Ishikawa (cell line): ENCODE measurements at regions not wholly inside any gene's neighbourhood (a gene's known extent, or its start where the extent isn't known, plus 50 kb on each side); places are given as distances from the start of the nearest gene placed in this dataset.

ENCODE experiments used
- CEBPB ChIP-seq: IDR thresholded peaks from 2 replicates; pipeline ENCODE4 v1.6.1; 2012
- EP300 ChIP-seq: IDR thresholded peaks from 2 replicates; pipeline ENCODE4 v1.6.1; 2012; ENCODE audit warnings: borderline replicate concordance
- NFIC ChIP-seq: IDR thresholded peaks from 2 replicates; pipeline ENCODE4 v1.6.1; 2012
- RAD21 ChIP-seq: IDR thresholded peaks from 2 replicates; pipeline ENCODE4 v1.6.1; 2012; ENCODE audit warnings: low read depth
- TAF1 ChIP-seq: IDR thresholded peaks from 2 replicates; pipeline ENCODE4 v1.6.1; 2012; ENCODE audit warnings: low read depth, mild to moderate bottlenecking
- YY1 ChIP-seq: IDR thresholded peaks from 2 replicates; pipeline ENCODE4 v1.6.1; 2012; ENCODE audit warnings: low read depth
- ZBTB7A ChIP-seq: IDR thresholded peaks from 2 replicates; pipeline ENCODE4 v1.6.1; 2012; ENCODE audit warnings: low read depth
- TF ChIP-seq, protein P1 (sequence below): IDR thresholded peaks from 2 replicates; pipeline ENCODE4 v1.6.1; 2012
- TF ChIP-seq, protein P2 (sequence below): IDR thresholded peaks from 2 replicates; pipeline ENCODE4 v1.6.1; 2012; ENCODE audit warnings: low read depth, mild to moderate bottlenecking

GRCh38 chr4:141406237-141406636, 185.5 kb downstream of the ZNF330 start:
- TF ChIP-seq YY1: no peak
- TF ChIP-seq CEBPB: no peak
- TF ChIP-seq RAD21: no peak
- no peak for TF ChIP-seq NFIC
- TF ChIP-seq EP300: no peak
- TF ChIP-seq TAF1: no peak
- no peak for TF ChIP-seq ZBTB7A
- TF ChIP-seq, protein P1, sequence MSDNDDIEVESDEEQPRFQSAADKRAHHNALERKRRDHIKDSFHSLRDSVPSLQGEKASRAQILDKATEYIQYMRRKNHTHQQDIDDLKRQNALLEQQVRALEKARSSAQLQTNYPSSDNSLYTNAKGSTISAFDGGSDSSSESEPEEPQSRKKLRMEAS: no peak
- TF ChIP-seq, protein P2, sequence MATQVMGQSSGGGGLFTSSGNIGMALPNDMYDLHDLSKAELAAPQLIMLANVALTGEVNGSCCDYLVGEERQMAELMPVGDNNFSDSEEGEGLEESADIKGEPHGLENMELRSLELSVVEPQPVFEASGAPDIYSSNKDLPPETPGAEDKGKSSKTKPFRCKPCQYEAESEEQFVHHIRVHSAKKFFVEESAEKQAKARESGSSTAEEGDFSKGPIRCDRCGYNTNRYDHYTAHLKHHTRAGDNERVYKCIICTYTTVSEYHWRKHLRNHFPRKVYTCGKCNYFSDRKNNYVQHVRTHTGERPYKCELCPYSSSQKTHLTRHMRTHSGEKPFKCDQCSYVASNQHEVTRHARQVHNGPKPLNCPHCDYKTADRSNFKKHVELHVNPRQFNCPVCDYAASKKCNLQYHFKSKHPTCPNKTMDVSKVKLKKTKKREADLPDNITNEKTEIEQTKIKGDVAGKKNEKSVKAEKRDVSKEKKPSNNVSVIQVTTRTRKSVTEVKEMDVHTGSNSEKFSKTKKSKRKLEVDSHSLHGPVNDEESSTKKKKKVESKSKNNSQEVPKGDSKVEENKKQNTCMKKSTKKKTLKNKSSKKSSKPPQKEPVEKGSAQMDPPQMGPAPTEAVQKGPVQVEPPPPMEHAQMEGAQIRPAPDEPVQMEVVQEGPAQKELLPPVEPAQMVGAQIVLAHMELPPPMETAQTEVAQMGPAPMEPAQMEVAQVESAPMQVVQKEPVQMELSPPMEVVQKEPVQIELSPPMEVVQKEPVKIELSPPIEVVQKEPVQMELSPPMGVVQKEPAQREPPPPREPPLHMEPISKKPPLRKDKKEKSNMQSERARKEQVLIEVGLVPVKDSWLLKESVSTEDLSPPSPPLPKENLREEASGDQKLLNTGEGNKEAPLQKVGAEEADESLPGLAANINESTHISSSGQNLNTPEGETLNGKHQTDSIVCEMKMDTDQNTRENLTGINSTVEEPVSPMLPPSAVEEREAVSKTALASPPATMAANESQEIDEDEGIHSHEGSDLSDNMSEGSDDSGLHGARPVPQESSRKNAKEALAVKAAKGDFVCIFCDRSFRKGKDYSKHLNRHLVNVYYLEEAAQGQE: no peak
